Mucosa of descending colon (tissue), 3 donors: ENCODE measurements at regions not wholly inside any gene's neighbourhood (a gene's known extent, or its start where the extent isn't known, plus 50 kb on each side); places are given as distances from the start of the nearest gene placed in this dataset.

Source experiments
- ATAC-seq: fragments of 200-7000 bp; cut with Tn5 transposase; one replicate; pipeline ENCODE4 v1.9.1; 2020; ENCODE audit warnings: mild to moderate bottlenecking, moderate library complexity
- DNase-seq, 3 donors: peaks; one replicate each; pipeline ENCODE4 v3.0.0-alpha.2; 2020
- H3K36me3 ChIP-seq: fragments of 200-600 bp; one replicate; pipeline ENCODE4 v1.8.0; 2021; ENCODE audit warnings: low read depth, mild to moderate bottlenecking
- H3K4me1 ChIP-seq: fragments of 200-600 bp; one replicate; pipeline ENCODE4 v1.8.0; 2021; ENCODE audit warnings: low read depth, mild to moderate bottlenecking
- H3K4me3 ChIP-seq: fragments of 200-600 bp; one replicate; pipeline ENCODE4 v1.8.0; 2021; ENCODE audit warnings: mild to moderate bottlenecking
- H3K9me3 ChIP-seq: fragments of 200-600 bp; one replicate; pipeline ENCODE4 v1.8.0; 2021; ENCODE audit warnings: mild to moderate bottlenecking
- CTCF ChIP-seq: fragments of 200-600 bp; IDR thresholded peaks from one replicate; pipeline ENCODE4 v1.8.0; 2022; ENCODE audit warnings: antibody characterized with exemption, mild to moderate bottlenecking
- intact Hi-C, 2 donors: fragments of 100-400 bp; cut with DNase I in 1 of 2; cut with micrococcal nuclease in 1 of 2; formaldehyde crosslinking; loops; one replicate each; pipeline versions ENCODE4 v1.11.0 to v1.11.1; 2022; cut with DNase I, micrococcal nuclease
- donor health status: DM: no; HTN: no; CAD: no; lungs with moderate emphysema.
- donor health status: DM: no; HTN: no; CAD: no.
- donor health status: DM: no; HTN: yes; CAD: no.

GRCh38 chr1:236334893-236335545, 53.3 kb upstream of the ERO1B start:
- no peak for TF ChIP-seq CTCF
- Histone ChIP-seq H3K4me3 (no peak overlapping the region), H3K9me3 (no peaks in the 10 kb centered on the region), H3K36me3 (no peaks in the 10 kb centered on the region), H3K4me1 (no peaks in the 10 kb centered on the region)
- no peak for DNase-seq
- no peak for ATAC-seq
- intact Hi-C loops: no loop called here

- ATAC-seq (peak; percentile 29), DNase-seq (no peak)
- no peak for TF ChIP-seq CTCF
- no peaks in the 10 kb centered on the region for H3K36me3 ChIP-seq
- intact Hi-C loops: no loop called here
- H3K9me3 ChIP-seq: no peaks in the 10 kb centered on the region
- H3K4me3 ChIP-seq: no peak overlapping the region
- H3K4me1 ChIP-seq: no peaks in the 10 kb centered on the region
Measured at GRCh38 chr1:236332092-236332758, 50.5 kb upstream of the ERO1B start.
